A549 (cell line): ENCODE measurements at regions not wholly inside any gene's neighbourhood (a gene's known extent, or its start where the extent isn't known, plus 50 kb on each side); places are given as distances from the start of the nearest gene placed in this dataset.

Experiments used
- CHD4 ChIP-seq: fragments of 200-600 bp; sonication (generic); IDR thresholded peaks from 2 replicates; pipeline ENCODE4 v1.6.1; 2016; ENCODE audit warnings: antibody characterized with exemption, mild to moderate bottlenecking, borderline replicate concordance
- CTCF ChIP-seq: fragments of >200 bp; sonication (Bioruptor Twin); formaldehyde crosslinking; IDR thresholded peaks from 3 replicates; pipeline ENCODE4 v1.5.1; 2016
- ESRRA ChIP-seq: fragments of 150-350 bp; IDR thresholded peaks from 2 replicates; pipeline ENCODE4 v1.6.1; 2014; ENCODE audit warnings: mild to moderate bottlenecking, low read length, borderline replicate concordance
- HOXB5 ChIP-seq: fragments of 250-450 bp; sonication (Bioruptor Pico); IDR thresholded peaks from 2 replicates; pipeline ENCODE4 v1.5.0; 2020; ENCODE audit warnings: mild to moderate bottlenecking, moderate library complexity
- MAFK ChIP-seq: fragments of 450-650 bp; IDR thresholded peaks from 2 replicates; pipeline ENCODE4 v1.6.1; 2014; ENCODE audit not compliant: partially characterized antibody
- MAX ChIP-seq: IDR thresholded peaks from 2 replicates; pipeline ENCODE4 v1.6.1; 2012
- MAZ ChIP-seq: fragments of 150-350 bp; IDR thresholded peaks from 2 replicates; pipeline ENCODE4 v1.6.1; 2014; ENCODE audit warnings: antibody characterized with exemption, low read depth, low read length, borderline replicate concordance
- PBX3 ChIP-seq: IDR thresholded peaks from 2 replicates; pipeline ENCODE4 v1.6.1; 2012
- POLR2A ChIP-seq: IDR thresholded peaks from 2 replicates; pipeline ENCODE4 v1.6.1; 2012; ENCODE audit warnings: mild to moderate bottlenecking, low read length
- RCOR1 ChIP-seq: fragments of 150-350 bp; IDR thresholded peaks from 2 replicates; pipeline ENCODE4 v1.6.1; 2014; ENCODE audit warnings: antibody characterized with exemption, low read length, low read depth
- RNF2 ChIP-seq: fragments of 200-600 bp; sonication (generic); IDR thresholded peaks from 2 replicates; pipeline ENCODE4 v1.6.1; 2016; ENCODE audit warnings: low read depth, mild to moderate bottlenecking, antibody characterized with exemption, moderate library complexity, borderline replicate concordance
- SMC3 ChIP-seq: fragments of >200 bp; sonication (Bioruptor Twin); formaldehyde crosslinking; IDR thresholded peaks from 3 replicates; pipeline ENCODE4 v1.6.1; 2018; ENCODE audit warnings: inconsistent platforms
- SREBF2 ChIP-seq: fragments of 450-650 bp; IDR thresholded peaks from 2 replicates; pipeline ENCODE4 v1.6.1; 2014; ENCODE audit warnings: mild to moderate bottlenecking, moderate library complexity

GRCh38 chr3:87975716-87976115, 83.1 kb downstream of the CGGBP1 start:
- TF ChIP-seq MAX, result no peak
- TF ChIP-seq CTCF, result no peak
- no peak for TF ChIP-seq ESRRA
- TF ChIP-seq SREBF2, result no peak
- no peak for TF ChIP-seq POLR2A
- TF ChIP-seq CHD4, result no peak
- no peak for TF ChIP-seq MAFK
- no peak for TF ChIP-seq RCOR1
- no peak for TF ChIP-seq HOXB5
- TF ChIP-seq RNF2, result no peak
- TF ChIP-seq PBX3, result no peak
- TF ChIP-seq SMC3, result no peak
- no peak for TF ChIP-seq MAZ
